ENCODE measurements at regions not wholly inside any gene's neighbourhood (a gene's known extent, or its start where the extent isn't known, plus 50 kb on each side); places are given as distances from the start of the nearest gene placed in this dataset.

DNA sequence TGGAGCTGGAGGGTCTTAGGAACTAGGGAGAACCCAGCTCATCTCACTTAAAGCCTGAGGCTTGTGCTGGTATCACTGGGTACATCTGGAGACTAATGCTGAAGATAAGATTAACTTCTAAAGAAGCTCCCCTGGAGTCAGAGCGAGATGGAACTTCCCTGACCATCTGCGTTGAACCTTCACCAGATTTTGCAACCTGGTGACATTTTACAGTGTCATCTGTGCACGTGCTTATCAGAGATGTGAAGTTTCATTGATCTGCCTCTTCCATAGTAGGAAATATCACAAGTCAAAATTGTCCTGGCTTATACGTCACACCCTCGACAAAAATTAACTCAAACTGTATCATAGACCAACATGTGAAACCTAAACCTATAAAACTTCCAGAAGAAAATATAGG is 395.5 kb downstream of the SHQ1 start:
- TF ChIP-seq, protein P1, sequence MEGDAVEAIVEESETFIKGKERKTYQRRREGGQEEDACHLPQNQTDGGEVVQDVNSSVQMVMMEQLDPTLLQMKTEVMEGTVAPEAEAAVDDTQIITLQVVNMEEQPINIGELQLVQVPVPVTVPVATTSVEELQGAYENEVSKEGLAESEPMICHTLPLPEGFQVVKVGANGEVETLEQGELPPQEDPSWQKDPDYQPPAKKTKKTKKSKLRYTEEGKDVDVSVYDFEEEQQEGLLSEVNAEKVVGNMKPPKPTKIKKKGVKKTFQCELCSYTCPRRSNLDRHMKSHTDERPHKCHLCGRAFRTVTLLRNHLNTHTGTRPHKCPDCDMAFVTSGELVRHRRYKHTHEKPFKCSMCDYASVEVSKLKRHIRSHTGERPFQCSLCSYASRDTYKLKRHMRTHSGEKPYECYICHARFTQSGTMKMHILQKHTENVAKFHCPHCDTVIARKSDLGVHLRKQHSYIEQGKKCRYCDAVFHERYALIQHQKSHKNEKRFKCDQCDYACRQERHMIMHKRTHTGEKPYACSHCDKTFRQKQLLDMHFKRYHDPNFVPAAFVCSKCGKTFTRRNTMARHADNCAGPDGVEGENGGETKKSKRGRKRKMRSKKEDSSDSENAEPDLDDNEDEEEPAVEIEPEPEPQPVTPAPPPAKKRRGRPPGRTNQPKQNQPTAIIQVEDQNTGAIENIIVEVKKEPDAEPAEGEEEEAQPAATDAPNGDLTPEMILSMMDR (conservative IDR thresholded peaks at IDR 0.05; ENCODE audit: low read depth, low read length): no peak
- TF ChIP-seq EZH2 (IDR thresholded peaks at IDR 0.05; ENCODE audit: borderline replicate concordance, low read depth, low read length, poor library complexity, severe bottlenecking): no peak
